ENCODE measurements at regions not wholly inside any gene's neighbourhood (a gene's known extent, or its start where the extent isn't known, plus 50 kb on each side); places are given as distances from the start of the nearest gene placed in this dataset.

GRCh38 chr5:2387250-2387633, 364.2 kb downstream of the IRX2 start:
- TF ChIP-seq CTCF (IDR thresholded peaks at IDR 0.05; ENCODE audit: control extremely low read depth in 1 of 3, insufficient read depth in 1 of 3, low read depth in 1 of 3, low read length in 3 of 3) = no peak
- no peak for TF ChIP-seq TEAD4 (IDR thresholded peaks at IDR 0.05; ENCODE audit: low read depth, low read length)
- no peak for TF ChIP-seq POLR2AphosphoS5 (IDR thresholded peaks at IDR 0.05; ENCODE audit: low read depth, low read length)
- no peak for TF ChIP-seq MAX (IDR thresholded peaks at IDR 0.05)
- TF ChIP-seq RAD21 (IDR thresholded peaks at IDR 0.05 in 1 of 2, conservative IDR thresholded peaks at IDR 0.05 in 1 of 2; ENCODE audit: low read depth in 2 of 2, low read length in 2 of 2) = no peak
- no peak for TF ChIP-seq EGR1 (IDR thresholded peaks at IDR 0.05; ENCODE audit: borderline replicate concordance, low read depth, low read length)
- no peak for TF ChIP-seq MAFK (IDR thresholded peaks at IDR 0.05; ENCODE audit: low read depth, low read length)
- no peak for TF ChIP-seq BCL11A (IDR thresholded peaks at IDR 0.05; ENCODE audit: low read depth in 2 of 2, low read length in 2 of 2)
- no peak for TF ChIP-seq SP2 (IDR thresholded peaks at IDR 0.05; ENCODE audit: low read length)
- TF ChIP-seq SIRT6 (IDR thresholded peaks at IDR 0.05; ENCODE audit: low read length) = no peak
- TF ChIP-seq SIN3A (conservative IDR thresholded peaks at IDR 0.05 in 1 of 2, IDR thresholded peaks at IDR 0.05 in 1 of 2; ENCODE audit: low read depth in 1 of 2, low read length in 2 of 2) = no peak
- no peak for TF ChIP-seq EZH2 (IDR thresholded peaks at IDR 0.05; ENCODE audit: low read depth, low read length, severe bottlenecking)
- TF ChIP-seq USF2 (IDR thresholded peaks at IDR 0.05; ENCODE audit: low read length) = no peak

Measured in H1 (cell line).